Pancreas (tissue), 10 donors: ENCODE measurements at regions not wholly inside any gene's neighbourhood (a gene's known extent, or its start where the extent isn't known, plus 50 kb on each side); places are given as distances from the start of the nearest gene placed in this dataset.

Experiments
- ATAC-seq, 4 donors: fragments of 200-7000 bp; cut with Tn5 transposase; one replicate each; pipeline versions ENCODE4 v1.8.0 to v1.9.1; 2020; ENCODE audit warnings: mild to moderate bottlenecking in 4 of 4, moderate library complexity in 4 of 4
- DNase-seq, 6 donors: peaks; one replicate each; pipeline ENCODE4 v3.0.0-alpha.2; 2020
- FAIRE-seq: peaks from 2 replicates; lab custom pipeline; 2012; peaks lifted over from hg19 to GRCh38; lab: Jason Lieb, UNC
- H3K27ac ChIP-seq, 4 donors: fragments of 200-600 bp; sonication (generic); 1 replicate in 3 of 4; 2 replicates in 1 of 4; pipeline versions ENCODE4 v1.5.0 to v1.8.0; 2020
- H3K27me3 ChIP-seq, 4 donors: fragments of 200-600 bp; one replicate each; pipeline ENCODE4 v1.8.0; 2021
- H3K36me3 ChIP-seq, 3 donors: fragments of 200-600 bp; sonication (generic) in 1 of 3; one replicate each; pipeline versions ENCODE4 v1.5.0 to v1.8.0; 2020 to 2021
- H3K4me1 ChIP-seq, 3 donors: fragments of 200-600 bp; one replicate each; pipeline ENCODE4 v1.8.0; 2021
- H3K4me3 ChIP-seq, 4 donors: fragments of 200-600 bp; sonication (generic) in 2 of 4; one replicate each; pipeline versions ENCODE4 v1.5.0 to v1.8.0; 2020 to 2021
- H3K9me3 ChIP-seq, 4 donors: fragments of 200-600 bp; one replicate each; pipeline ENCODE4 v1.8.0; 2021
- WGBS, 2 donors: extraction: QIAGEN DNeasy Blood & Tissue Kit; methylation state at CpG; one replicate each; pipeline ENCODE4 v1.1.7; 2013; 5-methylcytosine and 5-hydroxymethylcytosine counted together
- intact Hi-C, 3 donors: fragments of 100-400 bp; cut with DNase I; formaldehyde crosslinking; loops; one replicate each; pipeline versions ENCODE4 v1.11.1 to v1.14.2; 2022
- TF ChIP-seq, protein P1 (sequence below), 4 donors: fragments of 200-600 bp; sonication (generic) in 3 of 4; IDR thresholded peaks; one replicate each; pipeline versions ENCODE4 v1.5.0 to v1.8.0; 2021; ENCODE audit warnings: antibody characterized with exemption in 4 of 4
- donor health status: healthy with polysubstance abuse.
- donor health status: DM: no; HTN: no; CAD: no; lungs with moderate emphysema.
- donor health status: DM: no; HTN: no; CAD: no.
- donor health status: control.
- donor health status: control.
- donor health status: Bipolar disorder and iron deficiency.
- donor health status: DM: yes; HTN: yes; CAD: no.
- donor health status: DM: no; HTN: no; CAD: no.
- donor health status: DM: no; HTN: no; CAD: no.
- donor health status: DM: yes; HTN: yes; CAD: no.

DNA sequence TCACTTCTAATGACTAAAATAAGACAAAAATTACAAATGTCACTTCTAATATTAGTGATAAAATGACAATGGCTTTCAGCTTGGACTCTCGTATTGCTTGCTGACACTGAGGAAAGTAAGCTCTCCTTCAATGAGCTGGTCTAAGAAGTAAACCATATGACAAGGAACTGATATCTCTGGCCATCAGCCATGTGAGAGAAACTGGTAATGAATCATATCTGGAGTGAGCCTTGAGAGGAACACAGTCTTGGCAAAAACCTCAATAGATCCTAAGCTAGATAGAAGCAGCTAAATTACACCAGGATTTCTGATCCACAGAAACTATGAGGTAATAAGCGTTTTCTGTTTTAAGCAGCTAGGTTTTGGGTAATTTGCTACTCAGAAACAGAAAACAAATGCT lies 1575.1 kb downstream of the OTOL1 start:
- 48 to 55% methylated on average over 2 of the region's 2 CpGs for WGBS, 2 donors
- FAIRE-seq (no peak), ATAC-seq (no peak), DNase-seq (no peak)
- Histone ChIP-seq H3K27ac (no peak overlapping the region), H3K36me3 (no peaks in the 10 kb centered on the region), H3K9me3 (peaks cover 0 to 3% (median 0%) of the 10 kb centered on the region in 4 donors), H3K27me3 (no peaks in the 10 kb centered on the region), H3K4me3 (no peak overlapping the region), H3K4me1 (no peaks in the 10 kb centered on the region)
- TF ChIP-seq, protein P1, sequence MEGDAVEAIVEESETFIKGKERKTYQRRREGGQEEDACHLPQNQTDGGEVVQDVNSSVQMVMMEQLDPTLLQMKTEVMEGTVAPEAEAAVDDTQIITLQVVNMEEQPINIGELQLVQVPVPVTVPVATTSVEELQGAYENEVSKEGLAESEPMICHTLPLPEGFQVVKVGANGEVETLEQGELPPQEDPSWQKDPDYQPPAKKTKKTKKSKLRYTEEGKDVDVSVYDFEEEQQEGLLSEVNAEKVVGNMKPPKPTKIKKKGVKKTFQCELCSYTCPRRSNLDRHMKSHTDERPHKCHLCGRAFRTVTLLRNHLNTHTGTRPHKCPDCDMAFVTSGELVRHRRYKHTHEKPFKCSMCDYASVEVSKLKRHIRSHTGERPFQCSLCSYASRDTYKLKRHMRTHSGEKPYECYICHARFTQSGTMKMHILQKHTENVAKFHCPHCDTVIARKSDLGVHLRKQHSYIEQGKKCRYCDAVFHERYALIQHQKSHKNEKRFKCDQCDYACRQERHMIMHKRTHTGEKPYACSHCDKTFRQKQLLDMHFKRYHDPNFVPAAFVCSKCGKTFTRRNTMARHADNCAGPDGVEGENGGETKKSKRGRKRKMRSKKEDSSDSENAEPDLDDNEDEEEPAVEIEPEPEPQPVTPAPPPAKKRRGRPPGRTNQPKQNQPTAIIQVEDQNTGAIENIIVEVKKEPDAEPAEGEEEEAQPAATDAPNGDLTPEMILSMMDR (IDR thresholded peaks at IDR 0.05): no peak
- intact Hi-C loops: no loop called here
